Breast epithelium (tissue), 3 donors: ENCODE measurements at regions not wholly inside any gene's neighbourhood (a gene's known extent, or its start where the extent isn't known, plus 50 kb on each side); places are given as distances from the start of the nearest gene placed in this dataset.

Experiments
- POLR2A ChIP-seq: fragments of 450-650 bp; IDR thresholded peaks from one replicate; pipeline ENCODE4 v1.6.1; 2016; ENCODE audit warnings: antibody characterized with exemption, mild to moderate bottlenecking, moderate library complexity
- TF ChIP-seq, protein P1 (sequence below), 3 donors: fragments of 450-650 bp; IDR thresholded peaks; one replicate each; pipeline ENCODE4 v1.5.1; 2016 to 2017; ENCODE audit warnings: antibody characterized with exemption in 3 of 3, mild to moderate bottlenecking in 3 of 3, moderate library complexity in 3 of 3

DNA sequence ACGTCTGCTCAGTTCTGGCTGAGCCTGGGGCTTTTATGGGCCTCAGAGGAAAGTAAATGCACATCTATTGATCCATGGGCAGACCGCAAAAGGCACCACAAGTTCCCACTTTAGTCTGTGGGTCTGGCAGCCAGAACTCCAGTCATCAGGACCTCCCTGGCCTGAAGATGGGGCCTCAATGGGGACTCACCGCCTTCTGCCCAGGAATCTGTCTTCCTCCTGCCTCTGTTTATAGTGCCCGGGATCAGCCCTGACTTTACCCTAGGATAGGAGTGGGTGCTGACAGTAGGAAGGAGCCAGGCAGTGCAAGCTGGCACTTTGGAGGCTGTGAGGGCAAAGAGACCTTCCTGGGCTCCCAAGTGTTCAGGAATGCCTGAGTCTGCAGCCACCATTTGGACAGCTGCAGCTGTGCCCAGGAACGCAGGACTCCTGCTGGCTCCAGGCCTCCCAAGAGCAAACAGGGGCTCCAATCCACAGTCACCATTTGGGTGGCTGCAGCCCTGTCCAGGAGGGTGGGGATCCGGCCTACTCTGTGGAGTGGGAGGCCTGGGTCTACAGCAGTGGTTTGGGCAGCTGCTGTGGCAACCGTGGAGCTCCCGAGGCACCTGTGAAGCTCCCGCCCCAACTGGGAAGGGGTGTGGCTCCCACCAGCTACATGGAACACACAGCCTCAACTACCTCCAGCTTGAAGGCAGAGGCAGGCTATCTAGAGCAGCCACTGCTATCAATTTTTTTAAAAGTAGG, 1440.9 kb upstream of the ADGRL3 start:
- TF ChIP-seq, protein P1, sequence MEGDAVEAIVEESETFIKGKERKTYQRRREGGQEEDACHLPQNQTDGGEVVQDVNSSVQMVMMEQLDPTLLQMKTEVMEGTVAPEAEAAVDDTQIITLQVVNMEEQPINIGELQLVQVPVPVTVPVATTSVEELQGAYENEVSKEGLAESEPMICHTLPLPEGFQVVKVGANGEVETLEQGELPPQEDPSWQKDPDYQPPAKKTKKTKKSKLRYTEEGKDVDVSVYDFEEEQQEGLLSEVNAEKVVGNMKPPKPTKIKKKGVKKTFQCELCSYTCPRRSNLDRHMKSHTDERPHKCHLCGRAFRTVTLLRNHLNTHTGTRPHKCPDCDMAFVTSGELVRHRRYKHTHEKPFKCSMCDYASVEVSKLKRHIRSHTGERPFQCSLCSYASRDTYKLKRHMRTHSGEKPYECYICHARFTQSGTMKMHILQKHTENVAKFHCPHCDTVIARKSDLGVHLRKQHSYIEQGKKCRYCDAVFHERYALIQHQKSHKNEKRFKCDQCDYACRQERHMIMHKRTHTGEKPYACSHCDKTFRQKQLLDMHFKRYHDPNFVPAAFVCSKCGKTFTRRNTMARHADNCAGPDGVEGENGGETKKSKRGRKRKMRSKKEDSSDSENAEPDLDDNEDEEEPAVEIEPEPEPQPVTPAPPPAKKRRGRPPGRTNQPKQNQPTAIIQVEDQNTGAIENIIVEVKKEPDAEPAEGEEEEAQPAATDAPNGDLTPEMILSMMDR (IDR thresholded peaks at IDR 0.05), result no peak
- no peak for TF ChIP-seq POLR2A
